Ovary (tissue), 7 donors: ENCODE measurements at regions not wholly inside any gene's neighbourhood (a gene's known extent, or its start where the extent isn't known, plus 50 kb on each side); places are given as distances from the start of the nearest gene placed in this dataset.

ENCODE experiments used
- DNase-seq, 5 donors: peaks; one replicate each; pipeline ENCODE4 v3.0.0-alpha.2; 2019 to 2020
- H3K27ac ChIP-seq, 2 donors: fragments of 200-600 bp; one replicate each; pipeline versions ENCODE4 v1.5.1 to v1.8.0; 2019 to 2022
- H3K27me3 ChIP-seq: fragments of 200-600 bp; one replicate; pipeline ENCODE4 v1.8.0; 2022
- H3K36me3 ChIP-seq: fragments of 200-600 bp; sonication (generic); one replicate; pipeline ENCODE4 v1.5.1; 2019
- H3K4me1 ChIP-seq: one replicate; pipeline ENCODE4 v1.8.1; 2013; ENCODE audit warnings: mild to moderate bottlenecking, moderate library complexity; ENCODE audit not compliant: insufficient read depth
- H3K4me3 ChIP-seq: fragments of 200-600 bp; sonication (generic); one replicate; pipeline ENCODE4 v1.5.1; 2017
- H3K9me3 ChIP-seq, 2 donors: fragments of 200-600 bp in 1 of 2; sonication (generic) in 1 of 2; one replicate each; pipeline versions ENCODE4 v1.5.1 to v1.8.1; 2013 to 2019; ENCODE audit warnings: mild to moderate bottlenecking in 1 of 2, moderate library complexity in 1 of 2
- EP300 ChIP-seq: sonication (generic); formaldehyde crosslinking; IDR thresholded peaks from one replicate; pipeline ENCODE4 v1.6.1; 2017; ENCODE audit warnings: antibody characterized with exemption
- POLR2A ChIP-seq: fragments of 450-650 bp; IDR thresholded peaks from one replicate; pipeline ENCODE4 v1.6.1; 2017; ENCODE audit warnings: antibody characterized with exemption, mild to moderate bottlenecking, moderate library complexity
- WGBS, 3 donors: extraction: QIAGEN DNeasy Blood & Tissue Kit in 1 of 3; methylation state at CpG; one replicate each; pipeline versions ENCODE4 v1.1.5 to v1.1.7; 2013 to 2017; 5-methylcytosine and 5-hydroxymethylcytosine counted together
- intact Hi-C, 4 donors: fragments of 100-400 bp; cut with DNase I; formaldehyde crosslinking; loops; one replicate each; pipeline versions ENCODE4 v1.11.0 to v1.15.1; 2022 to 2023
- TF ChIP-seq, protein P1 (sequence below), 3 donors: fragments of 450-650 bp in 2 of 3; fragments of 200-600 bp in 1 of 3; IDR thresholded peaks; one replicate each; pipeline versions ENCODE4 v1.5.1 to v1.8.0; 2016 to 2022; ENCODE audit warnings: antibody characterized with exemption in 3 of 3, mild to moderate bottlenecking in 1 of 3
- donor health status: DM: no; HTN: no; CAD: no; lungs with moderate emphysema.
- donor health status: DM: no; HTN: no; CAD: no.
- donor health status: Bipolar disorder and iron deficiency.
- donor health status: DM: no; HTN: no; CAD: no.
- donor health status: DM: yes; HTN: yes; CAD: no.

DNA sequence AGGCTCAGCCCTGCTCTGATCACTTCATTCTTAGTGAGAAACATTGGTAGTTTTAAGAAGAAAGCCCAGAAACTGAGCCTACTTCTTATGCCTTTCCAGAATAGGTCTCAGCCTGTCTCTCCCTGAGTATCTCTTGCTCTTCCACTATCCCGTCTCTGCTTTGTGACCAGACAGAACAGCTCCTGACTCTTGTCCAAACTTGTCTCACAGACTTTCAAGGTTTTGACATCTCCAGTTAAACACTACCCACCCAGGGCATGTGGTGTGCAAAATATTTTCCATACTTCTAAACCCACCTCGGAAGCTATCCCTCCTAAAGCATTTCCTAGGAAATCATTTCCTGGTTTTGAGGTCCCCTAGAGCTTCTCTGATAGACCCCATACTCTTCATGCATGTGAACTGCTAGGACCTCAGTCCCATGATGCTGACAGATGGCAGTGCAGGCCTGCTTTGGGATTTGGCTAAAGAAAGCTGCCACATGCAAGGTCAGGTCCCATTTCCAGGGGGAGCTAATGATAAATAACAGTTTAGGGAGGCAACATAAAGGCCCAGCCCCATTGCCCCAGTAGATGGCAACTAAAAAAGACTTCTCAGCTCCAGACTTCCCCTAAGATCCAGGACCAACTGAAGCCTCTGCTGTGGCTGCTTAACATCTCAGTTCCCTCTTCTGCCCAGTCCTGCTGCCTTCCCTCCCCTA is 211.5 kb downstream of the MED10 start:
- no peak overlapping the region for H3K27ac ChIP-seq
- H3K36me3 ChIP-seq = no peaks in the 10 kb centered on the region
- no peak for DNase-seq
- no peaks in the 10 kb centered on the region for H3K9me3 ChIP-seq
- 70 to 78% (median 70%) methylated on average over 2 of the region's 2 CpGs for WGBS, 3 donors
- intact Hi-C loops = no loop called here
- H3K4me1 ChIP-seq = no peaks in the 10 kb centered on the region
- no peak for TF ChIP-seq POLR2A
- TF ChIP-seq, protein P1, sequence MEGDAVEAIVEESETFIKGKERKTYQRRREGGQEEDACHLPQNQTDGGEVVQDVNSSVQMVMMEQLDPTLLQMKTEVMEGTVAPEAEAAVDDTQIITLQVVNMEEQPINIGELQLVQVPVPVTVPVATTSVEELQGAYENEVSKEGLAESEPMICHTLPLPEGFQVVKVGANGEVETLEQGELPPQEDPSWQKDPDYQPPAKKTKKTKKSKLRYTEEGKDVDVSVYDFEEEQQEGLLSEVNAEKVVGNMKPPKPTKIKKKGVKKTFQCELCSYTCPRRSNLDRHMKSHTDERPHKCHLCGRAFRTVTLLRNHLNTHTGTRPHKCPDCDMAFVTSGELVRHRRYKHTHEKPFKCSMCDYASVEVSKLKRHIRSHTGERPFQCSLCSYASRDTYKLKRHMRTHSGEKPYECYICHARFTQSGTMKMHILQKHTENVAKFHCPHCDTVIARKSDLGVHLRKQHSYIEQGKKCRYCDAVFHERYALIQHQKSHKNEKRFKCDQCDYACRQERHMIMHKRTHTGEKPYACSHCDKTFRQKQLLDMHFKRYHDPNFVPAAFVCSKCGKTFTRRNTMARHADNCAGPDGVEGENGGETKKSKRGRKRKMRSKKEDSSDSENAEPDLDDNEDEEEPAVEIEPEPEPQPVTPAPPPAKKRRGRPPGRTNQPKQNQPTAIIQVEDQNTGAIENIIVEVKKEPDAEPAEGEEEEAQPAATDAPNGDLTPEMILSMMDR (IDR thresholded peaks at IDR 0.05) = no peak
- TF ChIP-seq EP300 = no peak
- H3K4me3 ChIP-seq = no peak overlapping the region
- H3K27me3 ChIP-seq = no peaks in the 10 kb centered on the region

DNA sequence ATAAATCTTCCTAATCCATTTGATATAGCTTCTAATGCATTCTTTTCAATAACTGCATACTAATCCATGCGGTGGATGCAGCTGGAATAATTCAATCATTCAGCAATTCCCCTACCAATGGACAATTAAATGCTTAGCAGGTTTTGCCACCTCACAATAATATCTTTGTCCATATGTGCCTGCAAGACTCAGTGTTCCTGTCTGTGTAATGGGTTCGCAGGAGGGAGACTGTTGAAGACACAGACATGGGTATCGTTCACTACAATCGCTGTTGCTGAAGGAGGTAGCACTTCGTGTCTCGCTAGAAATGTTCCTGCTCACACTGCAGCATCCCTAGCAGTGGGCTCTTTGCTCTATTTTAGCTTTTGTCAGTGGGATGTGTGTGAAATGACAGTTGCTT is 214.4 kb downstream of the MED10 start:
- intact Hi-C loops = no loop called here
- H3K9me3 ChIP-seq = no peaks in the 10 kb centered on the region
- no peaks in the 10 kb centered on the region for H3K27me3 ChIP-seq
- WGBS, 3 donors = 81 to 85% (median 84%) methylated on average over 6 of the region's 6 CpGs
- H3K36me3 ChIP-seq = no peaks in the 10 kb centered on the region
- DNase-seq = no peak
- no peak overlapping the region for H3K4me3 ChIP-seq
- TF ChIP-seq POLR2A = no peak
- TF ChIP-seq, protein P1 (IDR thresholded peaks at IDR 0.05) = no peak
- H3K27ac ChIP-seq = no peak overlapping the region
- no peaks in the 10 kb centered on the region for H3K4me1 ChIP-seq

DNA sequence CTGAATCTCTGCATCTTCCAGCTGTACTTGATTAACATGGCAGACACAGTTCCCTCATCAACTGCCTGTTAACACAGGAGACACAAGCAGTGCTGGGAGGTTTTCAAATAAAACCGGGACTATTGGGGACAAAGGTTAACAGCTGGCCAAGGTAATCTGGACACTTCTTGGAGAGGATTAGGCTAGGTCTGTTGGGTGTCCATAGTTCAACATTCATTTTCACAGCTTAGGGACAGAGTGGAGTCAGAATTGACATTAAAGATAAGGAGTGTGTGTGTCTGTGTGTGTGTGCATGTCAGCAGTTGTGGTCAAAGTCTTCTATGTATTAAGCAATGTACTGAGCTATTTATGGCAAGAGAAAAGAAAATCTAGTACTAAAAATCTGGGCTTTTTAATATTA is 216.2 kb downstream of the MED10 start:
- TF ChIP-seq, protein P1 (IDR thresholded peaks at IDR 0.05) = no peak
- TF ChIP-seq POLR2A = no peak
- TF ChIP-seq EP300 = no peak
- no peaks in the 10 kb centered on the region for H3K9me3 ChIP-seq
- H3K4me3 ChIP-seq = no peak overlapping the region
- intact Hi-C loops = no loop called here
- H3K27me3 ChIP-seq = no peaks in the 10 kb centered on the region
- H3K27ac ChIP-seq = no peak overlapping the region
- H3K4me1 ChIP-seq = no peaks in the 10 kb centered on the region
- 7 to 20% (median 12%) methylated on average over 1 of the region's 1 CpG for WGBS, 3 donors
- no peak for DNase-seq
- H3K36me3 ChIP-seq = no peaks in the 10 kb centered on the region

DNA sequence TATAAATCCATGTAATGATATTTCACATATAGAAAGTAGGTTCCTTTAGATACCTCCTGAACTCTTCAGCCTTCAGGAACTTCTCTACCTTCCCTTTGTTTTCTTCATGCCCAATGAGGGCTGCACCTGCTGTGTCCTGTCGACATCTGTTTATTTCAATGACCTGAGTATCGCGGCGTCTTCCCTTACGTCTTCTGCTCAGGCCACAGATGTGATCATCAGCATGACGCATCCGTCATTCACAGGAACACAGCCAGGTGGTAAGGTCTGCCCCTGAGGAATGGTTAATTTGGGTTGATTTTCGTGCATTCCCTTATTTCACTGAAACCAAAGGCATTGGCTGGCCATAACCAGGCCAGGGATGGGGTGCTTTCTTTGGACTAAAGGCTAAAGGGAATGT is 217.1 kb downstream of the MED10 start:
- Histone ChIP-seq H3K27me3 (no peaks in the 10 kb centered on the region), H3K36me3 (no peaks in the 10 kb centered on the region), H3K4me1 (no peaks in the 10 kb centered on the region), H3K4me3 (no peak overlapping the region), H3K9me3 (no peaks in the 10 kb centered on the region), H3K27ac (no peak overlapping the region)
- no peak for DNase-seq
- intact Hi-C loops = no loop called here
- 84 to 91% (median 85%) methylated on average over 8 of the region's 8 CpGs for WGBS, 3 donors
- TF ChIP-seq EP300 = no peak
- TF ChIP-seq, protein P1 (IDR thresholded peaks at IDR 0.05) = no peak
- TF ChIP-seq POLR2A = no peak
